Hypothalamus (tissue), 51 donors: ENCODE measurements at regions not wholly inside any gene's neighbourhood (a gene's known extent, or its start where the extent isn't known, plus 50 kb on each side); places are given as distances from the start of the nearest gene placed in this dataset.

Experiments used
- DNase-seq, 51 donors: peaks; one replicate each; lab custom pipeline; 2025; lab: John Stamatoyannopoulos, UW

- DNase-seq, result no peak
Measured at GRCh38 chr5:54370982-54371381, 60.6 kb upstream of the ARL15 start.

- no peak for DNase-seq
Measured at GRCh38 chr5:54367844-54368243, 57.5 kb upstream of the ARL15 start.

GRCh38 chr5:54366707-54367106 lies 56.3 kb upstream of the ARL15 start:
- DNase-seq, result no peak

- DNase-seq, result no peak
Measured at GRCh38 chr5:54363669-54364068, 53.3 kb upstream of the ARL15 start.

- DNase-seq, result no peak
Measured at GRCh38 chr5:54362992-54363625, 52.7 kb upstream of the ARL15 start.

- no peak for DNase-seq
Measured at GRCh38 chr5:54362434-54362833, 52.1 kb upstream of the ARL15 start.

- DNase-seq, result peak in 1 of 51 donors; percentile 12
Measured at GRCh38 chr5:54361691-54362411, 51.5 kb upstream of the ARL15 start.

GRCh38 chr5:54360925-54361662 lies 50.7 kb upstream of the ARL15 start:
- no peak for DNase-seq
